ENCODE measurements at regions not wholly inside any gene's neighbourhood (a gene's known extent, or its start where the extent isn't known, plus 50 kb on each side); places are given as distances from the start of the nearest gene placed in this dataset.

GRCh38 chr5:87004101-87004500, 263.6 kb upstream of the RASA1 start:
- TF ChIP-seq, protein P1, sequence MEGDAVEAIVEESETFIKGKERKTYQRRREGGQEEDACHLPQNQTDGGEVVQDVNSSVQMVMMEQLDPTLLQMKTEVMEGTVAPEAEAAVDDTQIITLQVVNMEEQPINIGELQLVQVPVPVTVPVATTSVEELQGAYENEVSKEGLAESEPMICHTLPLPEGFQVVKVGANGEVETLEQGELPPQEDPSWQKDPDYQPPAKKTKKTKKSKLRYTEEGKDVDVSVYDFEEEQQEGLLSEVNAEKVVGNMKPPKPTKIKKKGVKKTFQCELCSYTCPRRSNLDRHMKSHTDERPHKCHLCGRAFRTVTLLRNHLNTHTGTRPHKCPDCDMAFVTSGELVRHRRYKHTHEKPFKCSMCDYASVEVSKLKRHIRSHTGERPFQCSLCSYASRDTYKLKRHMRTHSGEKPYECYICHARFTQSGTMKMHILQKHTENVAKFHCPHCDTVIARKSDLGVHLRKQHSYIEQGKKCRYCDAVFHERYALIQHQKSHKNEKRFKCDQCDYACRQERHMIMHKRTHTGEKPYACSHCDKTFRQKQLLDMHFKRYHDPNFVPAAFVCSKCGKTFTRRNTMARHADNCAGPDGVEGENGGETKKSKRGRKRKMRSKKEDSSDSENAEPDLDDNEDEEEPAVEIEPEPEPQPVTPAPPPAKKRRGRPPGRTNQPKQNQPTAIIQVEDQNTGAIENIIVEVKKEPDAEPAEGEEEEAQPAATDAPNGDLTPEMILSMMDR (conservative IDR thresholded peaks at IDR 0.05): no peak
- no peak for TF ChIP-seq ZFX (IDR thresholded peaks at IDR 0.05)
